ENCODE measurements at regions not wholly inside any gene's neighbourhood (a gene's known extent, or its start where the extent isn't known, plus 50 kb on each side); places are given as distances from the start of the nearest gene placed in this dataset.

DNA sequence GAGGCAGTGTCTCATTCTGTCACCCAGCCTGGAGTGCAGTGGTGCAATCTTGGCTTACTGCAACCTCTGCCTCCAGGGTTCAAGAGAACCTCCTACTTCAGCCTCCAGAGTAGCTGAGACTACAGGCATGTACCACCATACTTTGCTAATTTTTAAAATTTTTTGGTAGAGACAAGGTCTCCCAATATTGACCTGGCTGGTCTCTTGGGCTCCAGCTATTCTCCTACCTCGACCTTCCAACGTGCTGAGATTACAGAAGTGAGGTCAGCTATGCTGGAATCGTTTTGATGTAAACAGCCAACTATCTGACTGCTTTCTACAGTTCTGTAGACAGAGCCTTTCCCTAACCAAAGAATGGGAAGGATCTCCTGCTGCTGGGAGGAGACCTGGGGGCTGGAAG lies 375.8 kb downstream of the GATA3 start:
- DNase-seq (ENCODE audit: low read depth): no peak

DNA sequence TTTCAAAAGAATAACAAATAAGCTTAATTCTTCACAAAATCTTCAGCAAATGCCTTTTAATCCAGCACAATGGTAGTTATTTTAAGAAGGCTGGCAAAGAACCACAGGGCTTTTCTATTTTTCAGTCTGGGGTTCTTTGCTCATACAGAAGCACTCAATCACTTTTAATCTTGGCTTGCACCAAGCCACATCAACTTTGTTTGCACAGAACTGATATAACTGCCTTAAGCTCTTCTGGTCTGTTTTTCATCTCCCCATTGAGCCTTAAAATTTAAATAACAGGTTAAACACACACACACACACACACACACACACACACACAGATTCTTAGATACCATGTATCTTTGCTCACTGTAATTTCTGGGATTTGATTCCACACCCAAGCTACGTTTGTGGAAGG lies 377.0 kb downstream of the GATA3 start:
- DNase-seq (ENCODE audit: low read depth): no peak

DNA sequence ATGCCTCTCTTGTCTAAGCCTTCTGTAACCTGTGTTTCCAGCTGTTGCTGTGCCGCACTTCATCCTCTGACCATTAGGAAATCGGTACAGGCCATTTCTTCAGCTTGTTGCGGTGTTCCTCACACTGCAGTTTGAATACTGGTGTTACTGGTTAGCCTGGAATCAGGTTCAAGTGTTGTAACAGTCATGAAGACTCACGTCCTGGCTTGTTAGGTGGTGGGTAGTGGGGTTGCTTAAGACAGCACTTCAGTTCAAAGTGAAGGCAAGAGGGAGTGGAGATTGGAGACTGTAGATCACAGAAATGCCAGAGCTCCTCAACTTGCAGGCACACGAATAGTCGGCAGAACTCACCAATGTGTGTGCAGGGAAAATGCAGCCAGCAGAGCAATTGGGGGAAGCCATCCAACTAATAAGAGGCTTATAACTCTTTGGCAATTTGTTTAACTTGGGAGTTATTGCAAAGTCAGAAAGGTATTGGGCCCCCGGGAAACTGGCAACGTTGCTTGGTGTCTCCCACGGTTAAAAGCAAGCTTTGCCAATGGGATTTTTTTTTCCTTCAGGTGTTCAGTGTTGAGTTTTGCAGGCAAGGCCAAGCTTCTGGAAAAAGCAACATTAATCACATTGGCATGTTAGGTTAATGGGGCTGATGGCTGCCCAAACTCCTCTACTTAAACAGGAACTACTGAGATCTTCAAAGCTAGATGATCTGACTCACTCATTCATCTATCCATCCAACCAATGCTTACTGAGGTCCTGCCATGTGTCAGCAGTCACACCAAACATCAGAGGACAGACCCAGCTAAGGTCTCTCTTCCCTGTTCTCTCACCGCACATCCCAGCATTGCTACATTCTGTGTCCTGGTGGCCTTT lies 380.9 kb downstream of the GATA3 start:
- DNase-seq (ENCODE audit: low read depth): no peak

DNA sequence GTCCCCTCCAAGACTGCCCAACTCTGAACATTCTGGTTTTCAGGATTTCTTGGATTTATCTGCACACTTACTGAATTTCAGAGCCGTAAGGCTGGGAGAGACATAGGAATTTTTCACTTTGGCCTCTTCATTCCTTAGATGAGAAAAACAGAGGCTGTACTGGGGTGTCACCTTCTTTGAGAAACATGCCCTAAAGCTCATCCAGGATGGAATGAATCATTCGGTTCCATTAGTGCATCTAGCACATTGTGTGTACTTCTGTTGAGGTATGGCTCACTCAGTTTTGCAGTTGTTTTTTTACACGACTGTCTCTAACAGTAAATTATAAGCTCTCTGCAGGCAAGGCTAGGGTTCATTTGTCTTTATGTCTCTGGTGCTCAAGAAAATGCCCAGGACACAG lies 383.4 kb downstream of the GATA3 start:
- no peak for DNase-seq (ENCODE audit: low read depth)

DNA sequence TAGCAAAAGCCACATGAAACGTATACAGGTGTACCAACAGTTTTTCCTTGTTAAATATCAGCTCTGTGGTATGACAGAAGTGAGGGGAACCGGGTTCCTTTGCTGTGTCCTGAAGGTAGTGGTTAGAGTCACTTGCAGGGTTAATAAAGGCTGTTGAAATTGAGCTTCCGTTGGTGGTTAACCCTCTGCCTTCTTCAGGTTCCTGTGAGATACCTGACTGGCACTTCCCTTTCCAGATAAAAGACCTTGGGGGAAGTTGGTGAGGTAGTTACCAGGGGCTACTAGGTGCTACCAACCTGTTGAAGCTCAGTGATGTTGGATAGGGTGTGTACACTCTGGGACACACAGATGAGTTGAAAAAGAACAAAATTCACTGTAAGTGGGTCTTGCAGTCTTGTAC lies 384.1 kb downstream of the GATA3 start:
- DNase-seq (ENCODE audit: low read depth): no peak

GRCh38 chr10:8439040-8439439 lies 384.6 kb downstream of the GATA3 start:
- no peak for DNase-seq (ENCODE audit: low read depth)

- no peak for DNase-seq (ENCODE audit: low read depth)
These were observed 390.1 kb downstream of the GATA3 start for GRCh38 chr10:8444630-8445029.

DNA sequence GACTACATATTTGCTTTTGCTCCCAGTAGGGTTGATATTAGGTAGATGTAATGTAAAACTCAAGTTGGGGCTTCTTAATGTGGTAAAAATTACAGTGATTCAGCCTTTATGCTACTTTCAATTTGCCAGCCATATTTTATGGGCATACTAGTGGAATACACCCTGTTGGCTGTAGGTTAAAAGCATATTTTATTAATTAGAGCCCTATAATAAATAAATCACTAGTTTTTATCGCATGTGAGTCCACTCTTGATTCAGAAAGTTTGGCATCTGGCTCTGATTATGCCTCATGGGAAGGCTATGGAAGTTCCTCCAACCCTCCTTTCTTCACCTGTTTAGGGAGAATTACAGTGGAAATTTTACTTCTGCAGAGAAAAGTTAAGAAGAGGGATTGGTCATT lies 390.9 kb downstream of the GATA3 start:
- no peak for DNase-seq (ENCODE audit: low read depth)

DNA sequence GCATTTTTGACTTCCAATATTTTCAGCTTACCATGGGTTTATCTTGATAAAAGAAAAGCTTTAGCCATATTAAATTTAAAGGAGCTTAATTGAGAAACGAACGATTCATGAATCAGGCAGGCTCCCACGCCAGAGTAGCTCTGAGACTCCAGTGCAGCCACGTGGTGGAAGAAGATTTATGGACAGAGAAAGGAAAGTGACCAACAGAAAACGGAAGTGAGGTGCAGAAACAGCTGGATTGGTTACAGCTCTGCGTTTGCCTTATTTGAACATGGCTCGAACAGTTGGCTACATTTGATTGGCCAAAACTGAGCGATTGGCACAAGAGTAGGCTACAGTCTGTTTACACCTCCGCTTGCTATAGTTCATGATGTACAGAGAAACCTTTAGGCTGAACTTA lies 395.4 kb downstream of the GATA3 start:
- no peak for DNase-seq (ENCODE audit: low read depth)

DNA sequence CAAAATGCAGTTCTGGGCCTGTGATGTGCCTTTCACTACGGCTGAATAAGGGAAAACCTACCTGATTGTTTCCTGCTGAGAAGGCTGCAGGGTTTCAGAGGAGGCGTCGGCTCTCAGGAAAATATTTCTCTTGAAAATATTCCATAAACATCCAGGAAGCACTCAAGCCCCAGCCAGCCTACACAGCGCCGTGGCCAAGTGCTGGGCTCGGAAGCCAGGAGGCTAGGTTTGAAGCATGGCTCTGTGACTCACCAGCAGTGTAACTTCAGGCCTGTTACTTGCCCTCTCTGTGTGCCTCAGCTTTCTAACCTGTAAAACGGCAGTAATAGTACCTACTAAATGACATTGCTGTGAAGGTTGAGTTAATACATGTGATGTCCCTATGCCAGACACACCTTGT lies 399.1 kb downstream of the GATA3 start:
- DNase-seq (ENCODE audit: low read depth): no peak

GRCh38 chr10:8454357-8454756 lies 399.9 kb downstream of the GATA3 start:
- DNase-seq (ENCODE audit: low read depth): no peak

DNA sequence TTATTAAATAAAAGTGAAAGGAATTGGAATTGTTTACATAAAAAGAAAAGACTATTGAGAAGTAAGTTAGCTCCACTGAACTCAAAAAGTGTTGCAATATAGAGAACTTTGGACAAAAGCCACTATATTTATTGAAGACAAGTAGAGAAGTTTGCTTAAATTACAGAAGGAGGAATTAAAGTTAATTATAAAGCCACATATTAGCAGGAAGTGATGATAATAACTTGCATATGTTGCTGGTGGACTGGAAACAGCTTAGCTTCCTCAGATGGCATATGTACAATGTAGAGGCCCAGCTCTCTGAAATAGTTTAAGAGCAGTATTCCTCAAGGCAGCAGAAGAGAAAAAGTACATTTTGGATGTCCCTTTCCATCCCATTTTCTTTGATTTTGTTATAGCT lies 400.7 kb downstream of the GATA3 start:
- DNase-seq (ENCODE audit: low read depth): no peak

DNA sequence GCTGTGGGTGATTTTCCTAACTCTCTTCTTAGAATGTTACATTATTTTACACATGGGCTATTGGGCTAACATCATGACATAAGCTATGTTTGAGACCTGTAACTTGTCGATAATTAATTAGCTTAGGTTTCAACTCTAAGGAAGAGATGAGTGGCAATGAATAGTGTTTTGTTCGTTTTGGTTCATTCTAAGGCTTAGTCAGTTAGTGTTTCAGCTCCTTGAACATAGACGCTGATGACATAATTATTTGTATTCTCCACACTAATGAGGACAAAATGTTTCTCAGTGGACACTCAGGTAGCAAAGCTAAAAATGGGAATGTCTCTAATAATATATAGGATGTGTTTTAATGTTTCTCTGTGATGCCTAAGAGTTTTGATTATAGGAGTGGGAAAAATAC lies 401.9 kb downstream of the GATA3 start:
- DNase-seq (ENCODE audit: low read depth): no peak

GRCh38 chr10:8460626-8461025 lies 406.1 kb downstream of the GATA3 start:
- no peak for DNase-seq (ENCODE audit: low read depth)

- no peak for DNase-seq (ENCODE audit: low read depth)
These were observed 408.1 kb downstream of the GATA3 start for GRCh38 chr10:8462565-8462964.

DNA sequence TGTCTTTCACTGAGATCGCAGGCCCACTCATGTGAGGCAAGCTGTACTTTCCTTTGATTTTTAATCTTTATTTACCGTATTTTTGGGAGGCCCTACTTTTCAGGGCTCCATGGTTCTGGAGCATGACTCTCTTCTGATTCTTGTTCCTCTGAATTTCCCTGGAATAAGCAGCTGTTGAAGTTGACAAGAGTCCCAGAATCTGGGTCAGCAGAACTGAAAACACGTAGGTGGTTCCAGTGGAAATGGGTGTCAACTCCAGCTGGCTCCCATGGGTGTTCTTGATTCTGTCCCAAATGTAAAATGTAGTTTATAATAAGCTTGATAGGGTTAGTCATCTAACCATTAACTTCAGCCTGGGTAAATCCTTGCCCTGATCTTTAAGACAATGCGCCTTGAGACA lies 409.4 kb downstream of the GATA3 start:
- DNase-seq (ENCODE audit: low read depth): no peak

DNA sequence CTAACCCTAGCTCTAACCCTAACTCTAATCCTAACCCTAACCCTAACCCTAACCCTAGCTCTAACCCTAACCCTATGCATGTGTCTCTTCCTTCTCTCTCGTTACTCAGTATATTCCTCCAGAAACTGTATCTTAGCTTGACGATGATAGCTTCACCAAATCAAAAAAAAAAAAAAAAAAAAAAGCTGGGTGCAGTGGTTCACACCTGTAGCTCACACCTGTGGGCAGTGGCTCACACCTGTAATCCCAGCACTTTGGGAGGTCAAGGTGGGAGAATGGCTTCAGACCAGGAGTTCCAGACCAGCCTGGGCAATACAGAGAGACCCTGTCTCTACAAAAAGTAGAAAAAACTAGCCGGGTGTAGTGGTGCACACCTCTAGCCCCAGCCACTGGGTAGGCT lies 414.0 kb downstream of the GATA3 start:
- DNase-seq (ENCODE audit: low read depth): no peak

GRCh38 chr10:8473205-8473604 lies 418.7 kb downstream of the GATA3 start:
- no peak for DNase-seq (ENCODE audit: low read depth)

DNA sequence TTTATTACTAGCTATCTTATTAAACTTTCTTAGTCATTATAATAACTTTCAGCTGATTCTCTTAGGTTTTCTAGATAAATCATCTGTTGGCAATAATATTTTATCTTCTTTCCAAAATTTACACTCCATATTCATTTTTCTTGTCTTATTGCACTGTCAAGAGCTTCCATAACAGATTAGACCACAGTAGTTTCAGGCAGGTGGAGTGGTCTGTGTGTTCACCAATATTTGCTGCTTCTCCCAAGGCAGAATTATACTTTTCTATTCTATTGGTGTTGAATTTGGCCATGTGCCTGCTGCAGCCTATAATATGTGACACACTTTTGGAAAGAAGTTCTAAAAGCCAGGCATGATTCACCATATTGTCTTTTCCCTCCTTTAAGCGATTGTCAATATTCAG lies 422.8 kb downstream of the GATA3 start:
- no peak for DNase-seq (ENCODE audit: low read depth)

DNA sequence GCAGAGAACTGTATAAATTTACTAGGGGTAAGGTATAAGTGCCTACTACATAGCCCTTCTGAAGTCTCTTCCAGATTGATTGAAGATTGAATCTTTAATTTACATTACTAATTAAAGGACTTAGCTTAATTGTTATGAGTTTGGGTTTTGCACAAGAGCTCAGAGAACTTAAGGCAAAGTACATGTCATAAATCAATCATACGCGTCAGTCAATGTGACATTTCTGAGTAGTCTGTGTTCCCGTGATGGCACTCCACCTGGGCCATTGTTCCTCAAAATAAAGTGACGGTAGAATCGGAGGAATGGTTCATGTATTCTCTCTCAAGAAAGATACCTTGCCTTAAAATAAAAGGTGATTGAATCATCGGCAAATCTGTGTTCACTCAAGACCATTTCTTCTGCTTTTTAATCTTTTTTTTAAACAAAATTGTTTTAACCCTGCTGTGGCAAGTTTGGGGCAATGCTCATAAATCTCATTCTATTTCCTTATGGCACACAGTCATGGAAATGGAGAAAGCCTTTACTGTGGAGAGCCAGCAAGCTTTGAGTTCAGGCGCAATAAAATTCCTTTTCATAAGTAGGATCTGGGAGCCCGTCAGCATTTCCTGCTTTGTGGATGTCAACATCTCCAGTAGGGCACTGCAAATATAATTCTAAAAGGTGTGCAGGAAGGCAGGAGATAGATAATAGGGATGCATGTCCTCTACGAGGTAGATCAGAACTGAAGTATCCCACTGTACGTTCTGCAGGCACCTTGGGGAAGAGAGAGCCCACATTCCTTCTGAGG lies 427.4 kb downstream of the GATA3 start:
- no peak for DNase-seq (ENCODE audit: low read depth)

DNA sequence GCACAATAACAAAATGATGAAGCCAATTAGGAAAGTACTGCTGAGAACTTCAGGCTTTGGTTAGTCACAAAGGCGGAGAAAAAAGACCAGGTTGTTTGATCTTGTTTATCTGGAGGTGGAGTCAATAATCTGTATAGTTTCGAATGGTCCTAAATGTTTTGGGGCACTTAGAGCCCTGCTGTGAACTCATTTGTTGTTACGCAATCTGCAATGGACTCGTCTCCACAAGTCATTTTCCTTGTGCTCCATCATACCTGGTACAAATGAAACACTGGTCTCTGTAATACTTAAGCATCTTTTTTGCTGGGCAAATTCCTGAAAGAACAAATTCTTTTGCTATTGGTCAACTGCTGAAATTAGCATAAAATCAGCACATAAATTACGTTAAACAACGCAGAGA lies 430.5 kb downstream of the GATA3 start:
- DNase-seq (ENCODE audit: low read depth): no peak

GRCh38 chr10:8487346-8487745 lies 432.9 kb downstream of the GATA3 start:
- no peak for DNase-seq (ENCODE audit: low read depth)

DNA sequence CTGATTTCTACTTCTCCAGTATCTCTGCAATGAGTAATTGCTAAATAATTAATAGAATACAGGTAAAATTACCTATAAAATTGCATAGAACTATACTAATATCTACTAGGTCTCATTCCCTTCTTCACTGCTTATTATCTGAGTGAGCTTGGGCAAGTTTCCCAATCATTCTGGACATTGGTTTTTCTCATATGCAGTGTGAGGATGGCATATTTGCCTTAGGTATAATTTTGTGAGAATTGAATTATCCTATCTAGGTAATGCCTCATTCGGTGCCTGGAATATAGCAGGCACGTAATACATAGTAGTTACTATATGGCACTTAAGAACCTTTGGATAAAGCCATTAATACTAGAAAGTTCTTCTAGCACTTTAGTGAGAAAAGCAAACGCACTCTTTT lies 434.7 kb downstream of the GATA3 start:
- DNase-seq (ENCODE audit: low read depth): no peak

- DNase-seq (ENCODE audit: low read depth): no peak
These were observed 435.3 kb downstream of the GATA3 start for GRCh38 chr10:8489823-8490222.

Data from fibroblast of the conjunctiva (primary cell).